ENCODE measurements at regions not wholly inside any gene's neighbourhood (a gene's known extent, or its start where the extent isn't known, plus 50 kb on each side); places are given as distances from the start of the nearest gene placed in this dataset.
"Not testable (repeated sequence)": the region's sequence is repeated elsewhere in the genome, so short reads cannot be mapped to it uniquely, and the experiment has no call there.

DNA sequence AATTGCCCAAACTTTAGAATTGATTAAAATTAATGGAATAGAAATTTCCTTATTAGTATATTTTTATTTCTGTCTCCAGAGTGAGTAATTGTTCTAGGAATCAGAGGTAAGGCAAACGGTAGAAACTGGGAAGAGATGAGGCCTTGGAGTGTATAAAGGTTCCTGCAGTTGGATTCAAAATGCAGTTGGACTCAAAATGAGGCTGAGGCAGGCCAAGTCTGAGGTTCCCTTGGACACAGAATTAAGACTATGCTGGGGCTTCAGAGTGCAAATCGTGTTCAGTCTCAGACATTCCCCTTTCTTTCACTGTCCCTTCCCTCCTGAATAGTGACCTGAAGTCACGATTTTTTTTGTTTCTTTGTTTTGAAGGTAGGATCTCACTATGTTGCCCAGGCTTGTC lies 746.9 kb upstream of the NRXN1 start:
- Mint-ChIP-seq H3K27ac (no peak overlapping the region), H3K36me3 (ENCODE audit: insufficient read depth) (peaks cover 3% of the 10 kb centered on the region)

DNA sequence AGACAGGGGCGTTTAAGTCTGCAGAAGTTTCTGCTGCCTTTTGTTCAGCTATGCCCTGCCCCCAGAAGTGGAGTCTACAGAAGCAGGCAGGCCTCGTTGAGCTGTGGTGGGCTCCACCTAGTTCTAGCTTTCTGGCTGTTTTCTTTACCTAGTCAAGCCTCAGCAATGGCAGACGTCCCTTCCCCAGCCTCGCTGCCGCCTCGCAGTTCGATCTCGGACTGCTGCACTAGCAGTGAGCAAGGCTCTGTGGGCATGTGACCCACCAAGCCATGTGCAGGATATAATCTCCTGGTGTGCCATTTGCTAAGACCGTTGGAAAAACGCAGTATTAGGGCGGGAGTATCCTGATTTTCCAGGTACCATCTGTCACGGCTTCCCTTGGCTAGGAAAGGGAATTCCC lies 742.7 kb upstream of the NRXN1 start:
- not testable (repeated sequence) for H3K4me3 Mint-ChIP-seq (ENCODE audit: low read depth); H3K27ac Mint-ChIP-seq; H3K4me1 Mint-ChIP-seq (ENCODE audit: low read depth); H3K27me3 Mint-ChIP-seq; DNase-seq (ENCODE audit: low spot score, unreplicated experiment); H3K36me3 Mint-ChIP-seq (ENCODE audit: insufficient read depth)
- peaks cover 25% of the 10 kb centered on the region for H3K9me3 Mint-ChIP-seq (ENCODE audit: low read depth)

More for the DNA sequence above, 746.9 kb upstream of the NRXN1 start:
- Mint-ChIP-seq H3K4me3 (ENCODE audit: low read depth) (no peak overlapping the region), H3K27me3 (no peaks in the 10 kb centered on the region), H3K9me3 (ENCODE audit: low read depth) (peaks cover 11% of the 10 kb centered on the region), H3K4me1 (ENCODE audit: low read depth) (no peaks in the 10 kb centered on the region)
- no peak for DNase-seq (ENCODE audit: low spot score, unreplicated experiment)
- TF ChIP-seq, protein P1, sequence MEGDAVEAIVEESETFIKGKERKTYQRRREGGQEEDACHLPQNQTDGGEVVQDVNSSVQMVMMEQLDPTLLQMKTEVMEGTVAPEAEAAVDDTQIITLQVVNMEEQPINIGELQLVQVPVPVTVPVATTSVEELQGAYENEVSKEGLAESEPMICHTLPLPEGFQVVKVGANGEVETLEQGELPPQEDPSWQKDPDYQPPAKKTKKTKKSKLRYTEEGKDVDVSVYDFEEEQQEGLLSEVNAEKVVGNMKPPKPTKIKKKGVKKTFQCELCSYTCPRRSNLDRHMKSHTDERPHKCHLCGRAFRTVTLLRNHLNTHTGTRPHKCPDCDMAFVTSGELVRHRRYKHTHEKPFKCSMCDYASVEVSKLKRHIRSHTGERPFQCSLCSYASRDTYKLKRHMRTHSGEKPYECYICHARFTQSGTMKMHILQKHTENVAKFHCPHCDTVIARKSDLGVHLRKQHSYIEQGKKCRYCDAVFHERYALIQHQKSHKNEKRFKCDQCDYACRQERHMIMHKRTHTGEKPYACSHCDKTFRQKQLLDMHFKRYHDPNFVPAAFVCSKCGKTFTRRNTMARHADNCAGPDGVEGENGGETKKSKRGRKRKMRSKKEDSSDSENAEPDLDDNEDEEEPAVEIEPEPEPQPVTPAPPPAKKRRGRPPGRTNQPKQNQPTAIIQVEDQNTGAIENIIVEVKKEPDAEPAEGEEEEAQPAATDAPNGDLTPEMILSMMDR (IDR thresholded peaks at IDR 0.05; ENCODE audit: unreplicated experiment) = no peak

GRCh38 chr2:51760441-51760840 lies 728.5 kb upstream of the NRXN1 start:
- DNase-seq (ENCODE audit: low spot score, unreplicated experiment) = no peak
- H3K27ac Mint-ChIP-seq = no peak overlapping the region
- peaks cover 11% of the 10 kb centered on the region for H3K9me3 Mint-ChIP-seq (ENCODE audit: low read depth)
- peaks cover 3% of the 10 kb centered on the region for H3K36me3 Mint-ChIP-seq (ENCODE audit: insufficient read depth)
- no peak overlapping the region for H3K4me3 Mint-ChIP-seq (ENCODE audit: low read depth)
- peaks cover 8% of the 10 kb centered on the region for H3K4me1 Mint-ChIP-seq (ENCODE audit: low read depth)
- TF ChIP-seq, protein P1 (IDR thresholded peaks at IDR 0.05; ENCODE audit: unreplicated experiment) = no peak
- H3K27me3 Mint-ChIP-seq = no peaks in the 10 kb centered on the region

GRCh38 chr2:51758081-51758480 lies 726.1 kb upstream of the NRXN1 start:
- H3K27me3 Mint-ChIP-seq = no peaks in the 10 kb centered on the region
- peaks cover 8% of the 10 kb centered on the region for H3K4me1 Mint-ChIP-seq (ENCODE audit: low read depth)
- TF ChIP-seq, protein P1 (IDR thresholded peaks at IDR 0.05; ENCODE audit: unreplicated experiment) = no peak
- H3K27ac Mint-ChIP-seq = peak overlapping the region; percentile 88
- peaks cover 3% of the 10 kb centered on the region for H3K36me3 Mint-ChIP-seq (ENCODE audit: insufficient read depth)
- H3K4me3 Mint-ChIP-seq (ENCODE audit: low read depth) = no peak overlapping the region
- no peak for DNase-seq (ENCODE audit: low spot score, unreplicated experiment)
- H3K9me3 Mint-ChIP-seq (ENCODE audit: low read depth) = peaks cover 11% of the 10 kb centered on the region

DNA sequence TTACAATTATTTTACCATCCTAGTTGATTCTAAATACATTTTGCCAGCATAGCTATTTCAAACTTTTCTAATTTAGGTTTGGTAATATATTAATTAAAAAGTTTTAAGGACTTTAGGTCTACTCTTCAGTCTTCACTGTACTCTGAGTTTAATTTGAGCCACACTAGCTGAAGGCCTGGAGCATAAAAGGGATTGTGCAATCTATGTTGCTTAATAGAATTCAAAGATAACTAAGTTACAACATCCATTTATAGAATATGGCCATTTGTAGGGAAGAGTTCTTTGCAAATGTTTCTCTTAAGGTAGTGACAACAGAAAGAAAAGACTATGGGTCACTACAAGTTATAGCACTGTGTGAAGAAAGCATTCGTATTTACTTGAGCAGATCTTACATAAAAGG lies 702.2 kb upstream of the NRXN1 start:
- DNase-seq (ENCODE audit: low spot score, unreplicated experiment) = no peak
- TF ChIP-seq, protein P1 (IDR thresholded peaks at IDR 0.05; ENCODE audit: unreplicated experiment) = no peak
- peaks cover 4% of the 10 kb centered on the region for H3K9me3 Mint-ChIP-seq (ENCODE audit: low read depth)
- peaks cover 6% of the 10 kb centered on the region for H3K4me1 Mint-ChIP-seq (ENCODE audit: low read depth)
- H3K27me3 Mint-ChIP-seq = no peaks in the 10 kb centered on the region
- no peaks in the 10 kb centered on the region for H3K36me3 Mint-ChIP-seq (ENCODE audit: insufficient read depth)
- H3K27ac Mint-ChIP-seq = no peak overlapping the region
- H3K4me3 Mint-ChIP-seq (ENCODE audit: low read depth) = no peak overlapping the region

DNA sequence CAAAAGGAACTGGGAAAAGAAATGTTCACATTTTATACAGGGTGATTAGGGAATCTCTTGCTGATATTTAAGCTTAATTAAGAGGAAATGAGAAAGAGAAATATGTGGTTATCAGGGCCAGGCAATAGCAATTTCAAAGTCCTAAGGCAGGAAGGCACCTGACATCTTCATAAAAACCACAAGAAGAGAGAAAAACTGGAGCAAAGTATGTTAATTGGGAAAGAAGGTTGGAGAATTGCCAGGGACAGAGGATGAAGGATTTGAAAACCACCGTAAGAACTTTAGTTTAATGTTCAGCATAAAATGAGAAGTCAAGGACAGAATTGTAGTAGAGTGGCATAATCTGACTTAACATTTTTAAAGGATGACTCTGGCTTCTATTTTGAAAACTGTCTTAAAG lies 691.8 kb upstream of the NRXN1 start:
- DNase-seq (ENCODE audit: low spot score, unreplicated experiment) = no peak
- Mint-ChIP-seq H3K27me3 (no peaks in the 10 kb centered on the region), H3K4me1 (ENCODE audit: low read depth) (no peaks in the 10 kb centered on the region), H3K36me3 (ENCODE audit: insufficient read depth) (no peaks in the 10 kb centered on the region), H3K27ac (no peak overlapping the region), H3K9me3 (ENCODE audit: low read depth) (no peaks in the 10 kb centered on the region), H3K4me3 (ENCODE audit: low read depth) (no peak overlapping the region)
- TF ChIP-seq, protein P1 (IDR thresholded peaks at IDR 0.05; ENCODE audit: unreplicated experiment) = no peak

Data from progenitor cell of endocrine pancreas (in vitro differentiated cells).